ENCODE measurements at regions not wholly inside any gene's neighbourhood (a gene's known extent, or its start where the extent isn't known, plus 50 kb on each side); places are given as distances from the start of the nearest gene placed in this dataset.

DNA sequence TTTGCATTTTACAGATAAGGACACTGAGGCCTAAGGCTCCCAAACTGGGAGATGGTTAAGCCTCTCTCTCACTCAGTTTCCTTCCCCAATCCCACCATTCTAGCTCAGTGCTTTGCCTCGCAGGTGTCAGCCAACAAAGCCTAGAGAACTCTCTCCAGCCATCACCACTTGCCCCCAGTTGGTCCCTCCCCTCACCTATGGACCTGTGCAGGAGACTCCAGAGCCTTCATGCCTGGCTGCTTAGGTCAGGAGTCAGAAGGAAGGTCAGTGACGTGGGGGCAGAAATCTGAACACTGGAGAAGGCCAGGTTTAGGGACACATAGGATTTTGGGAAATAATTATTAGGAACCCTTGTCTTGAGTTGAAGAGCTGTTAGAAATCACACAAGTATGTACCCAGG lies 295.3 kb downstream of the PTPRU start:
- no peak for DNase-seq (ENCODE audit: low spot score)

DNA sequence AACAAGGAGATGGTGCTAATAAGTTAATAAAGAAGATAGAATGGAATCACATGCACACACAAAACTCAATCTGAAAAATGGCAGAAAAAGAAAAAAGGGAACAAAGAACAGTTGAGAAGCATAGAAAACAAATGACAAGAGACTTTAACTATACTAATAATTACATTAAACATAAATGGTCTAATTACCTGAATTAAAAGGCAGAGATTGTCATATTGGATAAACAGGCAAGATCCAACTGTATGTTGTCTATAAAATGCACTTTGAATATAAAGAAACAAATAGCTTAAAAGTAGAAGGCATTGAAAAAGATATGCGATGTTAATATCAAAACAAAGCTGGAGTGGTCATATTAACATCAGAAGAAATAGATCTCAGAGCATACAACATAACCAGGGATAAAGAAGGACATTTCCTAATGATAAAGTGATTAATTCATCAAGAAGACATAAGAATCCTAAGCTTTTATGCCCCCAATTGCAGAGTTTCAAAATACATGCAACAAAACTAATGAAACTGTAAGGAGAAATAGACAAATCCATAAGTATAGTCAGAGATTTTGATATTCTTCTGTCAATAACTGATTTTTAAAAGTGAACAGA lies 293.5 kb downstream of the PTPRU start:
- no peak for DNase-seq (ENCODE audit: low spot score)

DNA sequence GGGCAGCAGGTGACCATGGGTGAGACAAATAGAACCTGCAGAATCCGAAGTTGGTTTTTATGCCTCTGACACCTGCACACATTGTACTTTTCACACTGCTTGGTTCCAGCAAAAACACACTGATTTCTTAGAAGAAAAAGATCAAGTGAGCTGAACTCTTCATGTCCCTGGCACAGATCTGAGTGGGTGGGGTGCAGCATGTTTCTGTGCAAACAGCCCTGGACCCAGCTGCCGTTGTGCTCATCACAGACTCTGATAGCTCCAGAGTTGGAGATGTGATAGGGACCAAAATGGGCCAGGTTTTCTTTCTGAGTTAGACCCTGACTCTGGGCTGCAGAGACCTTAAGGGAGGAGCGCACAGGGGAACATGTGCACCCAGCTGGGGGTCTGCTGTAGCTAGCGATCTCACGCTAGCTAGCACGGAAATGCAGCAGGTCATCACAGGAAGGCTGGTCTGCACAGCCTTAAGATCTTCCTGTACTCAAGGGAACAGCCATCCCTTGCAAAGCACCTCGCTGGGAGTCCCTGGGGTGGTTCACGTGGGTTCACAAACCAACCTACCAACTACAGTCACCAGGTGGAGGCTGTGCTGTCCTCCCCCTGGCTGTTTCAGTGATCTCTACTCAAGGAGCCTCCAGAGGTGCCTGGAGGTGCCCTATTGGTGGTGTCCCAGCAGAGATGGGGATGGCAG lies 291.1 kb downstream of the PTPRU start:
- DNase-seq (ENCODE audit: low spot score), result no peak

DNA sequence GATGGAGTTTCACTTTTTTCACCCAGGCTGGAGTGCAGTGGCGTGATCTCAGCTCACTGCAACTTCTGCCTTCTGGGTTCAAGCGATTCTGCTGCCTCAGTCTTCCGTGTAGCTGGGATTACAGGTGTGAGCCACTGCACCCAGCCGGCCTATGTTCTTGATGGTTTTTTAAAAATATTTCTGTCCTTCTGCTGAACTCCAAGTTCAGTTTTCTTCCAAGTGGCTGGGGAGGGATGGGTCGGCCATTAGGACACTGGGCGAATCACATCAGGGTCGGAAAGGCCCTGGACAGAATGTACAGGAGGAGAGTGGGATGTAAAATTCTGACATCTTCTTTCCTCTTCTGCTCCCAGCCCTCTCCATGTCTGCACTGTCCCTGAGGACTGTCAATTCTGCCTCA lies 289.6 kb downstream of the PTPRU start:
- DNase-seq (ENCODE audit: low spot score), result no peak

DNA sequence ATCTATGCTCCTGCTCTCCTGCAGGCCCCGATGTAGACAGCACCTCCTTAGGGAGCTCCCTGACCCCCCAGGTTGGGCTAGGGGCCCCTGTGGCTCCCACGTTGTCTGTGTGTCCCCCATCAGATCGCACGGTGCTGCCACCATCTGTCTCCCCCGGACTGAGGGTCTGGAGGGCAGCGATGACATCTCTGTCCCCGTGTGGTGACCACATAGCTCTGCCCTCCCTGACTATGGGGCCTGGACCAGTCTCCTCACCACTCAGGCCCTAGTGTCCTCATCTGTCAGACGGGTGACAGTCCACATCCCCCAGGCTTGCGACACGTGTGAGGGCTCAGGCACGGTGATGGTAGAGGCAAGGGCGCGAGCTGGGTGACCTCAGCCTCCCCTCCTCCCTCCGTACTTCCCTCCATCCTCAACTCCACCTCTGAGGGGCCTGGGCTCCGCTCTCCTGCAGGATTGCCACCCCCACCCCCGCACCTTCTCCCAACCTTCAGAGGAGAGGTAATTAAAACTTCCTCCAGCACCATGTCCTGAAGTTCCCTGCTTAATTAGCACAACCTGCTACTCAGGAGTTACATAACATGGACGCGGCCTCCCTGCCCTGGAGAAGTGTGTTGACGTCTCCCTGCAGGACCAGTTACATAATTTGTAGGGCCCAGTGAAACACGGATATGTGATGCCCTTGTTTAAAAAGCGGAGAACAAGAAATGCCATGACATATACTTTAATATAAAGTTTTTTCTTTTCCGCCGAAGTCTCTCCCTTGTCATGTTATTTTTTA lies 288.2 kb downstream of the PTPRU start:
- no peak for DNase-seq (ENCODE audit: low spot score)

DNA sequence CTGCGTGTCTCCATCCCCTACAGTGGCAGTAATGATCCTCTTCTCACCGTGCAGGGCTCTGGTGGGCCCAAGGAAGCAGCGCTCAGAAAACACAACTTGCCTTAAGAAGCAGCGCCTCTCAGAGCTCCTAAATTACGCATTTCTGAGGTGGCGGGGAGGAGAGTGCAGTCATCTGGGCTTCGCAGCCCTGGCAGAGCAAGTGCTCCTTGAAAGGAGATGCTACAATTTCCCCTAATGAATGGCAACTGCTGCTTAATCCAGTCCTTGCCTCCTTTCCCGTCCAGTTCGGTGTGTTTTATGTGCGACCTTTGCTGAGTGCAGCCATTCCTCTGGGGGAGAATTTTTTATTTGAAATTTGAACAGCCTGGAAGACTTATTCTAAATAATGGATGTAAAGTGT lies 287.3 kb downstream of the PTPRU start:
- no peak for DNase-seq (ENCODE audit: low spot score)

DNA sequence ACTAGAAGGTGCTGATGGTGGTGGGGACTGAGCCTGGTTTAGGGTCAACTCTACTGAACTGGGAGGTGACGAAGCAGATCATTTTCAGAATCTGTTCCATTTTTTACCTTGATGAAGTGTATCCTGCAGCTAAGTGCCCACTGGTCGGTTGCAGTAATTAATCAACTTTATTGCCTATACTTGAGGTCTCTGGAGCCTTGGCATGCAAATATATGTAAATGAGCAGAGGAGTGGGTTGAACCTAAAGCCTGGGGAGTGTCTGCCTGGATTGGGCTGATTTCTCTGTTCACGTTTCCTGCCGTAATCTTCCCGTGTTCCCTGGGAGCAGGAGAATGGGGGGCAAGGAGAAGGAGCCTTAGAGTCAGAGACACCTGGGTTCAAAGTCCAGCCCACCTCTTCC lies 286.8 kb downstream of the PTPRU start:
- DNase-seq (ENCODE audit: low spot score), result no peak

DNA sequence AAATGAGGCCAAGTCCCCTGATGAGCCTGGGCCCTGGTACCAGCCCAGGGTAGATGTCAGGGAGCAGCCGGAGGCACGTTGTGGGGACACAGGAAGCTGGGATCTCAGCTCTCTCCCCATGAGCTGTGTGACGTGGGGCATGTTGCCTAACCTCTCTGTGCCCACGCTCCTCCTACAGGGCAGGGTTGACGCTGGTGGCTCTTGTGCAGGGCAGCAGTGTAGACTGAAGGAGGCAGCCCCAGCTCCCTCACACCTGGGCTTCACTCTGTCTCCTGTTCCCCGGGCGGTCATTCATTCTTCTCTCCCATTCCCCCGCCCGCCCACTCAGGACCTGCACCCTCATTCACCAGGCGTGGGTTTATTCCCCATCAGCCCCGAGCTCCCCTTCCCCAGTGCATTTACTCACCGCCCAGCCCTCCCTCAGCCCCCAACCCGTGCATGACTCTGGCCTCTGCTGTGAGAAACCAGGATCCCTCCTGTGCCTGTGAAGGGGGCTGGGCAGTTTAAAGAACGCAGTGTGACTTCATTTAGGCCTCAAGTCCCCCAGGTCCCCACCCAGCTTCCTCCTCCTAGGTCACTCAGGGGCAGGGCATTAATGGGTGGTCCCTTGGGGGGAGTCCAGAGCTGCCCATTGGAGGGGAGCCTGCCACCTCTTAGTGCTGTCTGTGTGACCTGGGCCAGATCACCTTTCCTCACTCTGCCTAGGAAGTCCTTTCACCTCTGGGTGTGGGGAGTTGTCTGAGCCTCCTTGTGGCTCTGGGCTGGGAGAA lies 285.7 kb downstream of the PTPRU start:
- no peak for DNase-seq (ENCODE audit: low spot score)

DNA sequence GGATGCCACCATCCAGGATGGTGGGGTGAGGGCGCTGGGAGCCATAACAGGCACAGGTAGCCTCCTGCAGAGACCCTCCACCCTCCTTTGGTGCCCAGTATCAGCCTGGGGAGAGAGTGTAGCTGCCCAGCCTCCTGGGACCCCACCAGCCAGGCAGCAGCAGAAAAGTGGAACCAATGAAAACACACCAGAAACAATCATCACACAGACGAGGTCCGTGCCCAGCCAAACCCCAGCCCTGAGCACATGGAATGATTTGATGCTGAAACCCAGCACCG lies 285.1 kb downstream of the PTPRU start:
- DNase-seq (ENCODE audit: low spot score), result no peak

DNA sequence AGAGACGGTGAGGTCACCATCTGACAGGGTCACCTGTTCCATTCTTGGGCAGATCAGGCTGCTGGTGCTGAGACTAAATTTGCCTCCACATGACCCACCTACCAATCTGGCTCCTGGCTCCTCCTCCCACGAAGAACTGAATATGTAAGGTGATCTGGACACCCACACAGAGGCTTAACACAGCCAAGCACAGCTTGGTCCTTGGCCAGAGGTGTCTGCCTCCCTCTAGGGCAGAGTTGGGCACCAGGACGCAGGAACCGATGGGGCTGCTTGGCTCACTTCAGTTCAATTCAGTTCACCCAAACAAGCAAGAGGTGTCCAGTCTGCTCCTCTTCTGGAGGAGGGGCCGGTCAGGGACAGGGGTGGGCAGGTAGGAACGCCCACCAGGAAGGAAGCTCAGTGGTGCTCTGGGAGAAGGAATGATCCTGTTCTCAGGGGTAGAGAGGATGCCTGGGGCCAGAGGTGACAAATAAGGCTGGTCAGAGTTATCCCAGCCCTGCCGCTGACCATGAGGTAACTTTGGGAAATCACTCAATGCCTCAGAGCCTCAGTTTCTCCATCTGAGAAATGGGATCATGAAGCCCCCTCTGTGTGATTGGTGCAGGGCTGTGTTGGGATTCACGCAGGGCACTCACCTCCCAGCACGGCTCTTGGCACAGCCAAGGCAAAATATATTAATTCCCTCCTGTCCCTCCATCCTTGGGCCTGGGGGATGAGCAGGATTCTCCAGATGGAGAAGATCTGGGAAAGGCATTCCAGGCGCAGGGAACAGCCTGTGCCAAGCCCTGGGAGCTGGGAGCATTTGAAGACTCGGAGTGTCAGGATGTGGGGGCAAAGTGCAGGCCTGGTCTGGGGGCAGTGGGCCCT lies 284.5 kb downstream of the PTPRU start:
- no peak for DNase-seq (ENCODE audit: low spot score)

DNA sequence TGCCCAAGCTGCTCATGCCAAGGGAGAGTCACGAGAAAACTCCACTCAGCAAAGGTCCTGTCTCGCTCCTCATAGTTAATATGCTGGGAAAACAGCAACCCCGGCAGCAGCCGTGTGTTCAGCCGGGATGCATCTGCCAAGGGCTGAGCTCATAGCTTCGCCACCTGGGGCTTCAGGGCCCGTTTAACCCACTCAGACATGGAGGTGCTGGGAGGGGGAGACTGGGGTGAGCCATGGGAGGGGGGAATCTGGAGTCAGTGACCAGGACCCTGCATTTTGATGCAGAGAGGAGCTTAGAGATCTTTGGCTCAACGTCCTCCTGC lies 283.4 kb downstream of the PTPRU start:
- DNase-seq (ENCODE audit: low spot score), result no peak

DNA sequence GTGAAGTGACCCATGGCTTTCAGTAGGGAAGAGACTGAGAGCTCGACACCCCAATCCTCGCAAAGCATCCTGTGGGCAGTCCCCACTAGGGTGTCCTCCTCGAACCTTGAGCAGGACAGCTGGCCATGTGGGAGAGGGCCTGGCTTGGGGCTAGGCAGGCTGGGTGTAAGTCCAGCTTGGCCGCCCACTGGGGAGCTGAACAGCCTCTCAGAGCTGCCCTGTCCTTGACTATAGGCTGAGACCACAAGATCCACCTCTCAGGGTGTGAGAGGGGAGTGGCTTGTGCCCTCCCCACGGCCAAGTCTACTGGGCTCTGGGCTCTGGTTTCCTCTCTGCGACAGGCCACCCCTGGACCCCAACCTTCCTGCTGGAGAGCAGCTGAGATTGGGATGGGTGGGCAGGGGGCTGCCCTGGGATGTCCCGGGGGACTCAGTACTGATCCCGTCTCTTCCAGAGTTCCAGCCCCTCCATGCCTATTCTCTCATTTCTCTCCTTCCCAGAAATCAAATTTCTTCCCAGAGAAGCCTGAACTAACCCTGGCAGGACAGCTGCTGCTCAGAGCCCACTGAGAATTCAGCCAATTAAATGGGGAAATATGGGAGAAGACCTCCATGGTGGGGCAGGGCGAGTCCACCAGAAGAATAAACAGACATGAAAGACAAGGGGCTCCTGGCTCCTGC lies 282.9 kb downstream of the PTPRU start:
- no peak for DNase-seq (ENCODE audit: low spot score)

DNA sequence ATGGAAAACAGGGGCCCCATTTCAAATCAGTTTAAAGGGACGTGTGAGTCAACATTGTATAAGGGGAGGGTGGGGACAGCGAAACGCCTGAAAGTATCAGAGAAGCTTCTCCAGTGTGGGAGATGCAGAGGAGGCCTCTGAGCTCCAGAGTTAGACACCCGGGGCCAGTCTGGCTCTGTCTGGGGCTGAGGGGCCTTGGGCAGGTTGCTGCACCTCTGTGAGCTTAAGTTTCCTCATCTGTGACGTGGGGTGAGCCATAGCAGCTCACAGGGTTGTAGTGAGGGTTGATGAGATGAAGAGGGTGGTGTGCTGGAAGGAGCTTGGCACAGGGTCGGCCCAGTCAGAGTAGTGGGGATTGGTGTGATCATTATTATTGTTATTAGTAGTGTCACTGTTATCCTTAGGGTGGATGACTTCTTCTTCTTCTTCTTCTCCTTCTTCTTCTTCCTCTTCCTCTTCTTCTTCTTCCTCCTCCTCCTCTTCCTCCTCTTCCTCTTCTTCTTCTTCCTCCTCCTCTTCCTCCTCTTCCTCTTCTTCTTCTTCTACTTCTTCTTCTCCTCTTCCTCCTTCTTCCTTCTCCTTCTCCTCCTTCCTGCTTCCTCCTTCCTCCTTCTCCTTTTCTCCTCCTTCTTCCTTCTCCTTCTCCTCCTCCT lies 282.0 kb downstream of the PTPRU start:
- DNase-seq (ENCODE audit: low spot score), result no peak

DNA sequence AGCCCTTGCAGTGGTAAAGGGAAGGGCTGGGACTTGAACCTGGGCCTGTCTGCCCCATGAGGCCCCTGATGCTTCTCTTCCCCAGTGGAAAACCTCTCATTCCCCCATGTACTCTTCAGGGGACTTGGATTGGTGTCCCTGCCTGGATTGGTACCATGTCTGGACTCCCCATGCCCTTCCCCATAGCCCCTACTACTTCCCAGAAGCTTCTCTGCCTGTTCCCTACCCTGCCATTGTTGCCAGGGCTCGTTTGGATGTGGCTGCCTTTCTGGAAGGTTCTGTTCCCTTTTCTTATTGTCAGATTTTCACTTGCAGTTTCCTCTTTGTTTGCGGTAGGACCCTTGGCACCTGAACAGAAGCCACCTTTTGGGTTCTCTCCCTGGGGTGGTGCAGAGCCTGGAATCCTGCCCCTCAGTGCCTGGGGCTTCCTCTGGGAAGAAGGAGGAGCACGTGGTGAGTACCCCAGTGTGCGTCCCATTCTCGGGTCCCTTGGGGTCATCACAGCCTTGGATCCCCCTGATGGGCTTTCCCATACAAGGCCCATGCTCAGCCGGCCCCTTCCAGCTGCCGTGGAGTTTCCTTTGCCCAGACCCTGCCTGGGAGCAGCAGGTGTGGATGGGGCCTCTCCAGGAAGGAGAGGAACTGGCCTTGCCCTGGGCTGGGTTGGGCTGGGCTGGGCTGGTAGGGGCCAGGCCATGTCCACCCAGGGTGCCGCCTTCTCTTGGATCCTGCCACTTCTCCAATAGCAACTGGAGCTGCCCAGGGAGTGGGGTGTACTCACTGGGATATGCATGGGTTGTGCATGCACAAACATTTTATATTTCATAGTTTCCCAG lies 281.1 kb downstream of the PTPRU start:
- DNase-seq (ENCODE audit: low spot score), result no peak

DNA sequence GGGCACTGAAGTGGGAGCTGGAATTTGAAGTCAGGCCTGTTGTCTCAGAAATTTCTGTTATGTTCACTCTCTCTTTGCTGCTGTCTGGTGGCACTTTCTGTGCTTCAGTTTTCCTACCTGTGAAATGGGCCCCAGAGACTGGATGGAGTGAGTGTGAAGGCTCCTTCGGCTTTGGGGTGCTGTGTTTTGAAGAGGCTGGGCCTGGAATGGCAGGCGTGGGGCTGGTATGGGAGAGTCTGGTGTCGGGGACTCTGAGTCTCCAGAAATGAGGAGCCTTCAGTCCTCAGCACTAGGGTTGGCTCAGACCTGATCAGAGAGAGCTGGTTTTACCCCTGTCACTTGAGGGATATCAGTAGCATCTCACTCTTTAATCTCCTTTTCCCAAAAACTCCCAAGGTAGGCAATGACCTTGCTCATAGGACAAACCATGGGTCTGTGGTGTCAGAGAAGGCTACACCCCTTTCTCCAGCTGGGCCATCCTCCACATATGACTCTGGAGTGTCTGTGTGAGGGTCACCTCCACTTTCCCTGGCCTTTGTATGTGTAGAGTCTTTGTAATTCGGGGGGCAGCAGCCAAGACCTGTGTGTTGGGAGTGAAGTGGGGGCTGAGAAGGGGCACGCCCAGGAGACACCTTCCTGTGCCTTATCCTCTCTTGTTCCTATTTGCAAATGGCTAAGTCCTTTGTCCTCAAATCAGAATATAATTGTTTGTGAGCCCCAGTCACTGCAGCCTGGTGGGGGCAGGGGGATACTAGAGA lies 279.9 kb downstream of the PTPRU start:
- no peak for DNase-seq (ENCODE audit: low spot score)

DNA sequence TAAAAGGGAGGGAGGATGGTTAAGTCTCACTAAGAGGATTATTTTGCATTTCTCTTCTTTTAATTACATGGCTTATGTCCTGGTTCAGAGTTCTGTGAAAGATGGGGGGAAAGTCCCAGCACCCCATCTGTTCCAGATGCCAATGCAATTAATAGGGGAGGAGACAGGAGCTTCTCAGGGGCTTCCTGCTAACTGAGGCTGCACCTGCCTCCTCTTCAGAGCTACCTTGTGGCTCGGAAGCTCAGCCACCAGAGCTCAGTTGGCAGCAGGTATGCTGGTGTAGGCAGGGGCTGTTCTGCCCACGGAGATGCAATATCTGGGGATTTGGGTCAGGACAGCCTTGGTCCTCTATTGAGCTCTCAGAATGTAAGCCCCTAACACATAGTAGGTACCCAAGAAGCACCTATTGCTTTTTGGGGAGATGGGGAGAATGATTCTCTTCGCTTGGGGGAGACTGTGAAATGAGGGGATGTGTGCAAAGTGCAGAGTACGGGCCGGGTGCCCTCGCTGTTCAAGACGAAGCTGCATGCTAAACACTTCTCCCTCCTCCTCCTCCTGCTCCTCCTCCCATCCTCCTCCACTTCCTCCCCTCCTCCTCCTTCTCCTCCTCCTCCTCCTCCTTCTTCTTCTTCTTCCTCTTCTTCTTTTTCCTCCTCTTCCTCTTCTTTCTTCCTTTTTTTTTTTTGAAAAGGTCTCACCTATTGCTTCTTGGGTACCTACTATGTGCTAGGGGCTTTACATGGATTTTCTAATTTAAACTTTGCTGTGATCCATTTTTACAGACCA lies 279.0 kb downstream of the PTPRU start:
- no peak for DNase-seq (ENCODE audit: low spot score)

DNA sequence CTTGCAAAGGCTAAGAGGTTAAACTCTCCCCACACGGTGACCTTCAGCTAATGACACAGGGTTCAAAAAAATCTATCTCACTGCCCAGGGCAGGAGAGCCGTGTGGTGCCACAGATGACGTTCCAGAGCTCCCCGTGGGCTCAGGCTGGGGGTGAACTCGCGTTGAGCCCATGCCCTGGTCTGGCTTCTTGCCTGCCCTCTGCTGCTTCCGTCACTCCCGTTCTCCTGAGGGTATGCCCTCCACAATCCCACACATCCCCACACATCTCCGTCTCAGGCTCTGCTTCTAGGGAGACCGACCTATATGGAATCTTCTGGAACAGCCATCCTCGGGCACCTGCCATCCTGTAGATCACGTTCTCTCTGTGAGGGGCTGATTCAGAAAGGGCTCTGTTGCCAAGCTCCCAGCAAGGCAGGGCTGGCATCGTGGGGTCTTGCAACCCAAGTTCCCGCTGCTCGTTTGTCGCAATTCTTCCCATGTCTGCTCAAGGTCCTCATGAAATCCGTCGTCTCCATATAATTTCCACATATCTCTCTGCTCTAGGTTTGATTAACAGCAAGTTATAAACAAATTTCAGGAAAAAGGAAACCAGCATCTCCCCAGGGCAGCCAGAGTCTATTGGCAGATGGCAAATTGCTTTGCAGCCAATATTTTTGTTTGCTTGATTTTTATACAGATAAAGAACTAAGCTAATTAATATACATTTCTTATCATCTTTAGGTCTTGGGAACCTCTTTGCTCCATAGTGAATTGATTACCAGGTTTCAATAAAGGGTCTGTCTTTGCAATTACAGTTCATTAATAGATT lies 278.2 kb downstream of the PTPRU start:
- no peak for DNase-seq (ENCODE audit: low spot score)

DNA sequence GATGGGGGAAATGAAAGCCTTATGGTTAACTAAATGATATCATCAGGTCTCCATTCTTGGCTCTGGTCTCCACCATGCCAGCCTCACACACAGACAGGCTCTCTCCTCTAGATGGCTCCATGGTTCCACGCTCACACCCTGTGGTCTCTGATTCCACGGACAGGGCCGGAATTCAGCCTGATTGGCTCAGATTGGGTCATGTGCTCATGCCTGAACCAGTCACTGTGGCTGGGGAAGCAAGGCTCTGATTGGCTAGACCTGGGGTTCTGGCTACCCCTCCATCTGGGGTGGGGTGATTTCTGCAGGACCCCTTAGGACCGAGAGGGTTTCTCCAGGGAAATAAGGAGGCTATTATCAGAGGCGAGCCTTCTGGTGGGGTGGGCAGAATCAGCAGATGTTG lies 277.0 kb downstream of the PTPRU start:
- peak; percentile 68 for DNase-seq (ENCODE audit: low spot score)

Data from Ammon's horn (tissue), 1 donor.